Right cardiac atrium (tissue), 5 donors: ENCODE measurements at regions not wholly inside any gene's neighbourhood (a gene's known extent, or its start where the extent isn't known, plus 50 kb on each side); places are given as distances from the start of the nearest gene placed in this dataset.
A peak's percentile ranks its signal among the peaks of the same experiment; 100 is the strongest.
"Not testable (repeated sequence)": the region's sequence is repeated elsewhere in the genome, so short reads cannot be mapped to it uniquely, and the experiment has no call there.

Experiments
- ATAC-seq, 2 donors: fragments of 200-7000 bp; cut with Tn5 transposase; one replicate each; pipeline versions ENCODE4 v1.8.0 to v1.9.1; 2020; ENCODE audit warnings: moderate library complexity in 2 of 2, mild to moderate bottlenecking in 1 of 2
- DNase-seq, 3 donors: peaks; one replicate each; pipeline ENCODE4 v3.0.0-alpha.2; 2020
- H3K27ac ChIP-seq: one replicate; pipeline ENCODE4 v1.5.1; 2013; ENCODE audit warnings: mild to moderate bottlenecking, low read length, control low read depth, moderate library complexity
- H3K27me3 ChIP-seq: one replicate; pipeline ENCODE4 v1.6.1; 2013; ENCODE audit not compliant: control insufficient read depth, insufficient read depth
- H3K4me1 ChIP-seq: one replicate; pipeline ENCODE4 v1.6.1; 2013; ENCODE audit warnings: low read length; ENCODE audit not compliant: control insufficient read depth, insufficient read depth
- H3K4me3 ChIP-seq: one replicate; pipeline ENCODE4 v1.5.1; 2013; ENCODE audit warnings: low read length, control low read depth
- H3K9me3 ChIP-seq: one replicate; pipeline ENCODE4 v1.6.1; 2013; ENCODE audit warnings: low read length; ENCODE audit not compliant: control insufficient read depth
- WGBS: extraction: QIAGEN DNeasy Blood & Tissue Kit; methylation state at CpG from one replicate; pipeline ENCODE4 v1.1.7; 2013; 5-methylcytosine and 5-hydroxymethylcytosine counted together
- intact Hi-C, 4 donors: fragments of 100-400 bp; cut with DNase I; formaldehyde crosslinking; loops; one replicate each; pipeline versions ENCODE4 v1.11.0 to v1.14.0; 2022 to 2023
- donor health status: healthy with polysubstance abuse.
- donor health status: DM: no; HTN: yes; CAD: no.
- donor health status: DM: no; HTN: no; CAD: no.
- donor health status: DM: no; HTN: yes; CAD: no; lungs with severe emphysema.
- donor health status: DM: yes; HTN: yes; CAD: no.

DNA sequence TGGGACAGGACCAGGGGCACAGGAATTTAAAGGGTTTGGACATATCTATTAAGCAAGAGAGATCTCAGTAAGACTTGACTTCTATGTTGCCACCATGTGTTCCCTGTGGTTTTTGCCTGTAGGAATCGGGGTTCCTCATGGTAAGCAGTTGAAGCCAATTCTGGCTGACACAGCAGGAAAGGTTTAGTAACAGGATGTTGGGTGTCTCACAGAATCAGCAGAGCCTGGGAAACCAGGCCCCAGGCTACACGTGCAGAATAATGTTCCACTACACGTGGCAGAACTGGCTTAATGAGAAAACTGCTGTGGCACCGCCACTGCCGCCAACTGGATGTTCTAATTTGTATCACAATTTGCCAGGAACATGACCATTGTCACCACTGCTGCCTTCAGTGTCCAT lies 264.6 kb upstream of the PLET1 start:
- Histone ChIP-seq H3K4me1 (peaks cover 23% of the 10 kb centered on the region), H3K4me3 (no peak overlapping the region), H3K9me3 (no peaks in the 10 kb centered on the region), H3K27me3 (no peaks in the 10 kb centered on the region), H3K27ac (no peak overlapping the region)
- DNase-seq: peak; percentile 40 to 60 (median 55)
- ATAC-seq: peak; percentile 42 to 87
- 51% methylated on average over 5 of the region's 5 CpGs for WGBS
- intact Hi-C loops: no loop called here

DNA sequence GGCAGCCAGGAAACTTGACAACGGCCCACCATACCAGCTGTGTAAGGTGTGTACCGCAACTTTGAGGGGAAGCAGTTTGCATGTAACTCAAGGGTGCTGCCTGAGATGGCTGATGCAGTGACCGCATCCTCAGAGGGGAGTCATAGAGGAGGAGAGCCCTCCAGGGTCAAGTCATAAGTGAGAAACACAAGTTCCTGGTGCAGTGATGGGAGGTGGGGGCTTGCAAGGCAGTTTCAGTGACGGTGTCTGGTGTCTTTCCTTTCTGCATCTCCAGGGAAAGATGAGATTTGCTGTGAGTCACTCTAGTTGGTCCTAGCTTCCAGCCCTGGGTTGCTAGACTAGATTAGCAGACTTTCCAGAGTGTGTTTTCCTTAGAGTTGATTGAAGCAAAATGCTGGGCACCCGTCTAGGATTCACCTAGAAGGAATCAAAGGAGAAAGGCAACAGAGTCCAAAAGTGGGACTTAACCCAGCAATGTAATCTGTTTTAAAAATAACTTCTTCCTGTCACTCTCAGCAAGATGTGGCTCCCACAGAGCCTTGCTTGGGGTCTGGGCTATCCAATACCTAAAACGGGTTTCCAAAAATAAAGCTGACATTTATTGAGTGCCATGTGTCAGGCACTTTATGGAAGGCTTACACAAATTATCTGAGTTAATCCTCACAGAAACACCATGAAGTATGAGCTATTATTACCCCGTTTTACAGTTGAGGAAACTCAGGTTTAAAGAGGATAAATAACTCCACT lies 265.4 kb upstream of the PLET1 start:
- H3K27ac ChIP-seq: no peak overlapping the region
- H3K9me3 ChIP-seq: no peaks in the 10 kb centered on the region
- ATAC-seq (no peak), DNase-seq (no peak)
- 56% methylated on average over 7 of the region's 7 CpGs for WGBS
- no peak overlapping the region for H3K4me3 ChIP-seq
- intact Hi-C loops: no loop called here
- H3K27me3 ChIP-seq: no peaks in the 10 kb centered on the region
- H3K4me1 ChIP-seq: peaks cover 23% of the 10 kb centered on the region

DNA sequence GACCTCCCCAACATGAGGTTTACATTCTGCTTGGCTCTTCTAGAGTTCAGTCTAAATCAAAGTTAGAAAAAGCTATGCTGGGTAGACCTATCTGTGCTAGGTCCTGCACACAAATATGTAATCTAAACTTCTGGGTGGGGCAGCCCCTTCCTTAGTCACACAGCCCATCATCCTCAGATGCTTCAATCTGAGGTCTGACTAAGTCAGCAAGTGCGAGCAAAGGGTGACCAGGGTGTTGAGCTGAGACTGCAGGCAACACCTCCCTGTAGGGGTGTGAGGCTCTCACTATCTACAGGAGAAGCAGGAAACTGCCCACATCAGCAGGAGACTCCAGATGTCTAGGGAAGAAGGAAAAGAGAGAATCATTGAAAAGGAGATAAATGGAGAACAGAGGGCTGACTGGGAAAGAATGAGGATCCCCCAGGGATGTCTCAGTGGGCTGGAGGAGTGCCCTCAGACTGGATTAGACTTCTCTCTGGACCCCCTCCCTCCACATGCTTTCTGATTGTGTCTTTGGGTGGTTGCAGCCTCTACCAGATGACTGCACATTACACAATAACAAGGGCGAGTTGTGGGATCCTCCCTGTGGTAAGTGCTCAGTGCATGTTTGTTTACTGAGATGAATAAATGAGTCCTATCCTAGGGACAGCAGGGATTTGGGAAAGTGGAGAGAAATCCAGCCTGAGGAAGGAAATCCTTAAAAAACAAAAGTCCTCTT lies 266.2 kb upstream of the PLET1 start:
- no peaks in the 10 kb centered on the region for H3K27me3 ChIP-seq
- ATAC-seq (peak; percentile 25 to 32), DNase-seq (no peak)
- intact Hi-C loops: no loop called here
- WGBS: 51% methylated on average over 2 of the region's 2 CpGs
- no peaks in the 10 kb centered on the region for H3K9me3 ChIP-seq
- peaks cover 23% of the 10 kb centered on the region for H3K4me1 ChIP-seq
- H3K4me3 ChIP-seq: no peak overlapping the region
- peak overlapping the region; percentile 70 for H3K27ac ChIP-seq

DNA sequence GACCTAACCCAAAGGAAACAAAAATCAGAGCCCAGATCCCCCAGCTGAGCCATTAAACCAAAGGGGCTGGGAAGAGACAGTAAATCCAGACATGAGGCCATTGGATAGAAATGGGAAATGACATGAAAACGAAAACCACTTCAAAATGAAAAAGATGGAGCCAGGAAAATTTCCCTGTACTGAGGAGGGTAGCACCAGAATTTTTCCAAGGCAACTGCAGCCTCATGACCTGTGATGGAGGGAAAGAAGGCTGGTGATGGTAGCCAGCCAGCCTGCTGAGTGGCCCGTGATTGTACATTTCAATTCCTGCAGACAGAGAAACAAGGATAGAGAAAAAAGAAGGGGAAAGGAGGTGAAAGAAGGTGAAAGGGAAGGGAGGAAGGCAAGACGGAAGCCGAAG lies 268.4 kb upstream of the PLET1 start:
- Histone ChIP-seq H3K27me3 (no peaks in the 10 kb centered on the region), H3K4me3 (no peak overlapping the region), H3K27ac (no peak overlapping the region), H3K4me1 (peaks cover 25% of the 10 kb centered on the region), H3K9me3 (no peaks in the 10 kb centered on the region)
- DNase-seq: no peak
- no peak for ATAC-seq
- WGBS: 78% methylated on average over 4 of the region's 4 CpGs
- intact Hi-C loops: no loop called here

DNA sequence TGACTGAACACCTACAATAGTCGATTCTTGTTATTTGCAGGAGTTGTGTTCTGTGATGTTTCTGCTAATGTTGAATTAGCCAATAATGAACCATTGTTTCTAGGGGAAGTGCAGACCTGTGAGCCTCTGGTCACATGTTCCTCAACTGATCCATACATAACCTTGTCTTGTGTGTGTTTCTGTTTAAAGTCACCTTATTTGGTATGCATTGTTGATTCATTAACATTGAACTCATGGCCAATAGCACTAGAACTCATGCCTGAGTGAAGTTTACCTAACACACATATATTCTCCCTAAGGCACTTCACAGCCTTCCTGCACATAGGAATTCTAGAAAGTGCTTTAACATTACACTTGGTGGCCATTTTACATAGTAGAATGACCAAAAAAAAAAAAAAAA lies 271.8 kb upstream of the PLET1 start:
- no peak for DNase-seq
- H3K27me3 ChIP-seq: no peaks in the 10 kb centered on the region
- intact Hi-C loops: no loop called here
- peaks cover 2% of the 10 kb centered on the region for H3K4me1 ChIP-seq
- ATAC-seq: no peak
- no peaks in the 10 kb centered on the region for H3K9me3 ChIP-seq
- 83% methylated on average over 1 of the region's 1 CpG for WGBS
- no peak overlapping the region for H3K4me3 ChIP-seq
- H3K27ac ChIP-seq: no peak overlapping the region

DNA sequence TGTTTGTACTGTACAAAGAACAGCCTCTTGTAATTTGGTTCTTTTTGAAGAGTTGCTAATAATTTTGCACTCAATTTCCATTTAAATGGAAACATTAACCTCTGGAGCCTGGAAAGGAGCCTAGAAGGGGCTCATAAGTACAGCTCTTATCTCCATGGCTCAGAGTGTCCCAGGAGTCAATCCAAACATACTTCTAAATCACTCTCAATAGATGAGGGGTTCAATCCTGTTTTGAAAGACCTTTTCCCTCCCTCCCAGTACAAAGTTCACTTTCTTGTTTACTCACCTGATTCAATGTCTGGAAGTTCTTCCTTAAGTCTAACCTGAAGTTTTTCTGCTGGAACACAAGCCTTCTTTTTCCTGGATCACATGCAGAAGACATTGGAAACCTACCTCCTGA lies 273.0 kb upstream of the PLET1 start:
- DNase-seq: no peak
- no peak overlapping the region for H3K27ac ChIP-seq
- H3K27me3 ChIP-seq: no peaks in the 10 kb centered on the region
- intact Hi-C loops: no loop called here
- H3K9me3 ChIP-seq: no peaks in the 10 kb centered on the region
- peaks cover 2% of the 10 kb centered on the region for H3K4me1 ChIP-seq
- no peak overlapping the region for H3K4me3 ChIP-seq
- ATAC-seq: no peak

DNA sequence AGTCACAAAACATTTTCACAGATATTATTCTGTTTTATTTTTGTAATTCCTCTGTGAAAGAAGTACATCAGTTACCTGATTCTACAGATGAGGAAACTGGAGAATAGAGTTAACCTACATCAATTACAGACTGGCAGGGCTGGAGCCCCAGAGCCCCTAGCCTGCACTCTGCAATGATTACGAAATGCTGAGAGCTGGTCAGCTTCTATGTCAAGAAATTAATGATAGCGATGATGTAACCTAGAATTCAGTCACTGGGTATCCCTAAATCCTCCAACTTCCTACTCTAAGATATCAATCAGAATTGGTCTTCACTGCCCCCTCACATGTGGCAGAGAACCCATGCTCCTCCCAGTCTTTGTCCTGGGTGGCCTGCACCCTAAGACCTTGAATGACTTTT lies 273.5 kb upstream of the PLET1 start:
- Histone ChIP-seq H3K27ac (no peak overlapping the region), H3K4me1 (peaks cover 2% of the 10 kb centered on the region), H3K9me3 (no peaks in the 10 kb centered on the region), H3K4me3 (no peak overlapping the region), H3K27me3 (no peaks in the 10 kb centered on the region)
- 83% methylated on average over 2 of the region's 2 CpGs for WGBS
- ATAC-seq: peak in 1 of 2 donors; percentile 28
- intact Hi-C loops: no loop called here
- DNase-seq: no peak

DNA sequence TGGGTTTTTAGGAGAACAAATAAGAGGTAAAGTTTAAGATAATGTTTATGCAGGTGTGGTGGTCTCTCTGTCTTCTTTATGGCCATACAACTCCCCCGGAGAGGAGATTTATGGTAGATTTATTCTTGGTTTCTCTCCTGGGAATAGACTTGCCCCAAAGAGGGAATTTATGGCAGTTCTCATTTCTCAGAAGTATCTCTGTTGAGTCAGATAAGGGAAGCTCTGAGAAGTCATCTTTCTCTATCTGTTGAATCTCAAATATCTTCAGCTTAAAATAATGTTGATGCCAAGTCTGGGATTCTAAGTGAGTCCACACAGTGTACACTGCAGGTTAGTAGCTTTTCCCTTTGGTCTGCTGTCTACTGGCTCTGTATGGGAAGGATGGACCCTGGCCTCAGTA lies 276.4 kb upstream of the PLET1 start:
- no peaks in the 10 kb centered on the region for H3K27me3 ChIP-seq
- no peak overlapping the region for H3K27ac ChIP-seq
- ATAC-seq (no peak), DNase-seq (no peak)
- H3K9me3 ChIP-seq: no peaks in the 10 kb centered on the region
- intact Hi-C loops: no loop called here
- H3K4me1 ChIP-seq: peaks cover 2% of the 10 kb centered on the region
- WGBS: 85% methylated on average over 1 of the region's 1 CpG
- H3K4me3 ChIP-seq: no peak overlapping the region

DNA sequence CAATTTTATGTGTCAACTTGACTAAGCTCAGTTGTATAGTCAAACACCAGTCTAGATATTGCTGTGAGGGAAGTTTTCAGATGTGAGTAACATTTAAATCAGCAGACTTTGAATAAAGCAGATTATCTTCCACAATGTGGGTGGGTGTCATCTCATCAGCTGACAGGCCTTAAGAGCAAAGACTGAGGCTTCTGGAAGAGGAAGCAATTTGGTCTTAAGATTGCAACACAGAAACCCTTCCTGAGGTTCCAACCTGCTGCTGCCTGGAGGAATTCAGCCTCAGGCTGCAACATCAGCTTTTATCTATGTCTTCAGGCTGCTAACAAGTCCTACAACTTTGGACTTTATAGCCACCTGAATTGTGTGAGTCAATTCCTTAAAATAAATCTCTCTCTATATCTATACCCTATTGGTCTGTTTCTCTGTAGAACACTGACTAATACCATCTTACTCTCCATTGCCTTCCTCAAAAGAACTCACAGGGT lies 277.2 kb upstream of the PLET1 start:
- DNase-seq (no peak), ATAC-seq (no peak)
- Histone ChIP-seq H3K27me3 (no peaks in the 10 kb centered on the region), H3K27ac (no peak overlapping the region), H3K4me3 (no peak overlapping the region), H3K9me3 (no peaks in the 10 kb centered on the region), H3K4me1 (peaks cover 5% of the 10 kb centered on the region)
- intact Hi-C loops: no loop called here

DNA sequence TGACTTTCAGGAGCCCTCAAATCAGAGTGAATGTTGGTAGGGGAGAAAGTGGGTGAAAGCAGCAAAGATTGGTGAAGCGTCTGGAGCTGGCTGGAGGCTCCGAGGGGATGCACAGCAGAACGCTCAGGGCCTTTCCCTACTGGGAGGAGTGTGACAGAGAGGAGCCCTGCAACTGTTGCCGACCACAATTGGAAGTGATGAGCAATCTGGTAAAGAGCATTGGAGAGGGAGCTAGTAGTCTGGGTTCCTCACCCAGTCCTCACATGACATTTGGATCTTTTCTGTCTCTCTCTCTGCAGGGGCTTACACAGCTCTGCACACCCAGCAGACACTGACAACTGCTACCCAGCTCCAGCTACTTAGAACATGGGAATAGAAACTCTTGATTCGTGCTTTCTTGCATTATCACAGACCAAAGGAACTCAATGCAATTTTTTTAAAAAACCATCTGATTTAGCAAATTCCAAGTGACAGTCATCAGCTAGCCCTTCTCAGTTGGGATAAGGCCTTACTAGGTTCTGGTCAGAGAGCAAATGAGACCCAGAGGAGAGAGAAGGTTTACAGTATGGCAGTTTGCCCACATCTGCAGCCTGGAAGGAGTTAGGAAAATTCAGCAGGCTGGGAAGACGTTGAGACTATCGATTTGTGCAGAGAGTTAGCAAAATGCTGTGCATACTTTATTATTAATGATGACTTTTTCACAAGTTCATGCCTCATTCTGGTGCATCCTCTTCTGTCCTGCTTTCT lies 278.0 kb upstream of the PLET1 start:
- Histone ChIP-seq H3K4me1 (peaks cover 5% of the 10 kb centered on the region), H3K27ac (no peak overlapping the region), H3K4me3 (no peak overlapping the region), H3K9me3 (no peaks in the 10 kb centered on the region), H3K27me3 (no peaks in the 10 kb centered on the region)
- intact Hi-C loops: no loop called here
- WGBS: 68% methylated on average over 7 of the region's 7 CpGs
- DNase-seq (no peak), ATAC-seq (no peak)

DNA sequence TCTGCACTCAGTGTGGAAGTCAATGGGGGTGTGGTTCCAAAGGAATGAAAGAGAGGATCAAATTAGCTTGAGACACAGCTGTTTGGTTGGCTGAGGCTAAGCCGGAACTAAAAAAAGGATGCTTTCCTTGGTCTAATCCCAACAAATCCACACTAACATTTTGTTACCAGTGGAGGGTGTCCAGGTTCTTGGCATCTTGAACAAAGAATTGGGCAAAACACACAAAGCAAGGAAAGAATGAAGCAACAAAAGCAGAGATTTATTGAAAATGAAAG lies 278.6 kb upstream of the PLET1 start:
- 46% methylated on average over 1 of the region's 1 CpG for WGBS
- H3K27ac ChIP-seq, DNase-seq, H3K4me3 ChIP-seq, H3K4me1 ChIP-seq, H3K9me3 ChIP-seq, ATAC-seq, intact Hi-C loops, H3K27me3 ChIP-seq: not testable (repeated sequence)
